H1 (cell line): ENCODE measurements at regions not wholly inside any gene's neighbourhood (a gene's known extent, or its start where the extent isn't known, plus 50 kb on each side); places are given as distances from the start of the nearest gene placed in this dataset. TPM values are rescaled to one million over a fixed set of nuclear protein-coding genes. Genes with fewer than 3 reads are reported as not detected.

Experiments
- CTCF ChIA-PET: fragments of 300-600 bp; sonication (Branson Sonifier 250); formaldehyde crosslinking; loops from one replicate; lab custom pipeline; 2021; ENCODE audit not compliant: partially characterized antibody; lab: Charles Lee
- POLR2A ChIA-PET: fragments of 300-600 bp; sonication (Branson Sonifier 250); formaldehyde crosslinking; loops from one replicate; lab custom pipeline; 2021; ENCODE audit warnings: inconsistent platforms; ENCODE audit not compliant: partially characterized antibody; lab: Charles Lee
- DNase-seq, 2 experiments: peaks; one replicate each; pipeline versions ENCODE4 v3.0.0 to v3.0.0-alpha.2; 2010 to 2022; ENCODE audit warnings: low spot score in 2 of 2, low read depth in 1 of 2, mixed read lengths in 1 of 2
- FAIRE-seq: peaks from 2 replicates; lab custom pipeline; 2011; peaks lifted over from hg19 to GRCh38; lab: Jason Lieb, UNC
- H2AFZ ChIP-seq: 2 replicates; pipeline ENCODE4 v1.8.1; 2012; ENCODE audit warnings: low read length, inconsistent platforms
- H2AK5ac ChIP-seq: 2 replicates; pipeline ENCODE4 v1.6.1; 2013; ENCODE audit warnings: low read depth, low read length
- H2BK120ac ChIP-seq: replicated peaks from 2 replicates; pipeline ENCODE3; 2013; ENCODE audit warnings: low read depth, low read length, inconsistent platforms
- H2BK12ac ChIP-seq: 2 replicates; pipeline ENCODE4 v1.6.1; 2013; ENCODE audit warnings: low read depth, low read length
- H2BK15ac ChIP-seq: 2 replicates; pipeline ENCODE4 v1.6.1; 2013; ENCODE audit warnings: low read length
- H2BK20ac ChIP-seq: 2 replicates; pipeline ENCODE4 v1.6.1; 2013; ENCODE audit warnings: low read length
- H2BK5ac ChIP-seq: 2 replicates; pipeline ENCODE4 v1.6.1; 2013; ENCODE audit warnings: low read depth, low read length
- H3K14ac ChIP-seq: 2 replicates; pipeline ENCODE4 v1.6.1; 2013; ENCODE audit warnings: inconsistent platforms; ENCODE audit not compliant: insufficient read length
- H3K18ac ChIP-seq: 2 replicates; pipeline ENCODE4 v1.6.1; 2013; ENCODE audit warnings: low read length; ENCODE audit errors: extremely low read depth
- H3K23ac ChIP-seq: 2 replicates; pipeline ENCODE4 v1.6.1; 2013; ENCODE audit warnings: inconsistent platforms; ENCODE audit not compliant: insufficient read length
- H3K23me2 ChIP-seq: 2 replicates; pipeline ENCODE4 v1.6.1; 2013; ENCODE audit warnings: low read depth, low read length
- H3K27ac ChIP-seq: 2 replicates; pipeline ENCODE4 v1.6.1; 2011; ENCODE audit warnings: low read depth, low read length, inconsistent platforms
- H3K27me3 ChIP-seq, 4 experiments: replicated peaks in 1 of 4; 1 replicate in 1 of 4; 2 replicates in 3 of 4; pipeline versions ENCODE4 v1.6.1 to v1.8.1; 2011 to 2013; ENCODE audit warnings: low read length in 3 of 4, mild to moderate bottlenecking in 3 of 4, inconsistent platforms in 2 of 4, mixed read lengths in 2 of 4, moderate library complexity in 1 of 4; ENCODE audit not compliant: control insufficient read depth in 3 of 4, insufficient read depth in 3 of 4; ENCODE audit errors: extremely low read depth in 1 of 4
- H3K36me3 ChIP-seq, 4 experiments: 2 replicates each; pipeline versions ENCODE4 v1.6.1 to v1.8.1; 2011 to 2013; ENCODE audit warnings: mild to moderate bottlenecking in 4 of 4, low read length in 3 of 4, moderate library complexity in 2 of 4, control low read depth in 1 of 4, inconsistent platforms in 1 of 4; ENCODE audit not compliant: insufficient read depth in 4 of 4, control insufficient read depth in 2 of 4
- H3K4ac ChIP-seq: replicated peaks from 2 replicates; pipeline ENCODE3; 2013; ENCODE audit warnings: low read length, low read depth, mixed read lengths, inconsistent platforms; ENCODE audit not compliant: insufficient read length
- H3K4me1 ChIP-seq, 4 experiments: replicated peaks in 1 of 4; 1 replicate in 1 of 4; 2 replicates in 3 of 4; pipeline versions ENCODE4 v1.6.1 to v1.8.1; 2011 to 2013; ENCODE audit warnings: low read length in 3 of 4, inconsistent platforms in 2 of 4, mixed read lengths in 1 of 4; ENCODE audit not compliant: insufficient read depth in 4 of 4, control insufficient read depth in 3 of 4
- H3K4me2 ChIP-seq, 2 experiments: 2 replicates each; pipeline versions ENCODE4 v1.6.1 to v1.8.1; 2011 to 2013; ENCODE audit warnings: low read depth in 2 of 2, low read length in 2 of 2, control low read depth in 1 of 2, inconsistent platforms in 1 of 2, mild to moderate bottlenecking in 1 of 2; ENCODE audit not compliant: insufficient read depth in 1 of 2
- H3K4me3 ChIP-seq, 4 experiments: fragments of 200-600, 300-600 bp in 1 of 4; sonication (generic), shearing (Covaris generic), sonication (Bioruptor Twin) in 1 of 4; 2 replicates each; pipeline versions ENCODE4 v1.5.1 to v1.8.1; 2011 to 2016; ENCODE audit warnings: low read length in 4 of 4, low read depth in 3 of 4, control low read depth in 2 of 4, inconsistent platforms in 2 of 4, mild to moderate bottlenecking in 2 of 4, mixed read lengths in 1 of 4, moderate library complexity in 1 of 4; ENCODE audit not compliant: insufficient read depth in 2 of 4; ENCODE audit errors: extremely low read depth in 1 of 4
- H3K56ac ChIP-seq: replicated peaks from 2 replicates; pipeline ENCODE3; 2013; ENCODE audit warnings: low read depth, mild to moderate bottlenecking, mixed read lengths, low read length, inconsistent platforms; ENCODE audit not compliant: insufficient read length
- H3K79me1 ChIP-seq: 2 replicates; pipeline ENCODE4 v1.6.1; 2013; ENCODE audit warnings: low read depth, low read length, control low read depth
- H3K79me2 ChIP-seq, 2 experiments: 2 replicates each; pipeline versions ENCODE4 v1.6.1 to v1.8.1; 2012 to 2013; ENCODE audit warnings: low read length in 2 of 2, mild to moderate bottlenecking in 2 of 2, inconsistent platforms in 1 of 2; ENCODE audit not compliant: insufficient read depth in 2 of 2, control insufficient read depth in 1 of 2
- H3K9ac ChIP-seq, 4 experiments: replicated peaks in 1 of 4; 1 replicate in 1 of 4; 2 replicates in 3 of 4; pipeline versions ENCODE4 v1.6.1 to v1.8.1; 2011 to 2013; ENCODE audit warnings: low read depth in 3 of 4, low read length in 3 of 4, control low read depth in 2 of 4, mild to moderate bottlenecking in 2 of 4, moderate library complexity in 2 of 4, inconsistent platforms in 1 of 4; ENCODE audit errors: extremely low read depth in 1 of 4
- H3K9me3 ChIP-seq, 2 experiments: 2 replicates each; pipeline versions ENCODE4 v1.6.1 to v1.8.1; 2012 to 2013; ENCODE audit warnings: mild to moderate bottlenecking in 2 of 2, moderate library complexity in 2 of 2, control low read depth in 1 of 2, inconsistent platforms in 1 of 2, low read depth in 1 of 2, low read length in 1 of 2, mixed read lengths in 1 of 2; ENCODE audit not compliant: insufficient read depth in 2 of 2
- H4K20me1 ChIP-seq, 2 experiments: replicated peaks in 1 of 2; 2 replicates each; pipeline versions ENCODE3 to v1.8.1; 2011 to 2013; ENCODE audit warnings: inconsistent platforms in 2 of 2, low read length in 2 of 2, mild to moderate bottlenecking in 1 of 2; ENCODE audit not compliant: insufficient read depth in 2 of 2, control insufficient read depth in 1 of 2
- H4K5ac ChIP-seq: 2 replicates; pipeline ENCODE4 v1.6.1; 2013; ENCODE audit warnings: low read length, low read depth, mixed read lengths, inconsistent platforms; ENCODE audit not compliant: insufficient read length
- H4K8ac ChIP-seq: 2 replicates; pipeline ENCODE4 v1.8.0; 2013; ENCODE audit warnings: mild to moderate bottlenecking, moderate library complexity, low read length, inconsistent platforms; ENCODE audit not compliant: insufficient read depth; ENCODE audit errors: extremely low read depth
- H4K91ac ChIP-seq: replicated peaks from 2 replicates; pipeline ENCODE3; 2013; ENCODE audit warnings: low read length, mixed read lengths, inconsistent platforms; ENCODE audit not compliant: insufficient read length
- RFX5 ChIP-seq: IDR thresholded peaks from 2 replicates; pipeline ENCODE4 v1.6.1; 2011; ENCODE audit warnings: low read depth, low read length, improper control_type of control experiment, borderline replicate concordance
- TEAD4 ChIP-seq: IDR thresholded peaks from 2 replicates; pipeline ENCODE4 v1.6.1; 2012; ENCODE audit warnings: low read depth, low read length, inconsistent platforms, mixed read lengths
- WGBS, 2 experiments: shearing (Covaris generic) in 1 of 2; methylation state at CpG; one replicate each; pipeline versions ENCODE4 v1.1.6 to v1.1.7; 2013 to 2015; ENCODE audit warnings: low lambda C conversion rate in 2 of 2, mixed read lengths in 2 of 2, inconsistent platforms in 1 of 2, low coverage in 1 of 2, missing lambda C conversion rate in 1 of 2; ENCODE audit not compliant: insufficient replicate concordance in 2 of 2, insufficient coverage in 1 of 2, insufficient read length in 1 of 2; ENCODE audit errors: extremely low coverage in 1 of 2, missing lambda C conversion rate in 1 of 2; 5-methylcytosine and 5-hydroxymethylcytosine counted together
- small RNA-seq: library from polyadenylated mRNA; stranded (forward); fragments of <200 nt; extraction: miRNeasy Mini kit (QIAGEN cat#:217004); gene quantifications from one replicate; pipeline ENCODE3, GENCODE V24; 2013; ENCODE audit not compliant: insufficient read depth

- no peak overlapping the region for H3K4me2 ChIP-seq
- H3K56ac ChIP-seq, result no peak overlapping the region
- H2BK5ac ChIP-seq, result no peak overlapping the region
- POLR2A ChIA-PET, result no interaction called here
- H3K9me3 ChIP-seq, result no peaks in the 10 kb centered on the region
- no peak overlapping the region for H3K14ac ChIP-seq
- H4K20me1 ChIP-seq, result no peaks in the 10 kb centered on the region
- FAIRE-seq, result no peak
- H3K18ac ChIP-seq, result no peak overlapping the region
- H3K23ac ChIP-seq, result no peak overlapping the region
- no peak overlapping the region for H4K8ac ChIP-seq
- H3K4me1 ChIP-seq, result peaks cover 0 to 8% (median 0%) of the 10 kb centered on the region in 4 experiments; a peak in 2 of 7 replicates
- no peak overlapping the region for H3K4me3 ChIP-seq
- no peak overlapping the region for H2BK15ac ChIP-seq
- no peak overlapping the region for H2AK5ac ChIP-seq
- H3K27ac ChIP-seq, result no peak overlapping the region
- no peak for DNase-seq
- H3K79me2 ChIP-seq, result no peaks in the 10 kb centered on the region
- H3K79me1 ChIP-seq, result no peaks in the 10 kb centered on the region
- no peak overlapping the region for H4K91ac ChIP-seq
- TF ChIP-seq RFX5 (no peak), TEAD4 (peak; percentile 78)
- TF ChIP-seq, all 59 proteins: peak for 1
- no peak overlapping the region for H2BK120ac ChIP-seq
- H3K4ac ChIP-seq, result no peak overlapping the region
- CTCF ChIA-PET, result interaction anchor here (0.7 to 2.1 kb wide), 3 partner anchors 30 to 196 kb away, joined by 3 to 4 read pairs (median 3); no protein-coding TSS in a partner anchor
- no peaks in the 10 kb centered on the region for H3K36me3 ChIP-seq
- no peaks in the 10 kb centered on the region for H3K27me3 ChIP-seq
- H2BK20ac ChIP-seq, result no peak overlapping the region
- no peak overlapping the region for H2BK12ac ChIP-seq
- no peak overlapping the region for H2AFZ ChIP-seq
- no peaks in the 10 kb centered on the region for H3K23me2 ChIP-seq
- no peak overlapping the region for H4K5ac ChIP-seq
- WGBS, 2 experiments, result 47% methylated on average over 1 of the region's 1 CpG; no CpG with 5 or more reads in 1 of the 2 experiments
- H3K9ac ChIP-seq, result no peak overlapping the region
Measured at GRCh38 chr5:103612545-103612944, 50.0 kb upstream of the NUDT12 start.

Small RNA genes in the stretch of these regions (small RNA-seq; reads per million reads assigned to genes)
- gene PSMC1P5 (not detected), gene RF00322 (not detected), gene RN7SL255P (not detected), gene RNA5SP189 (not detected), gene RNU1-140P (not detected), gene RNU6-334P (not detected)
